ENCODE measurements at regions not wholly inside any gene's neighbourhood (a gene's known extent, or its start where the extent isn't known, plus 50 kb on each side); places are given as distances from the start of the nearest gene placed in this dataset.

DNA sequence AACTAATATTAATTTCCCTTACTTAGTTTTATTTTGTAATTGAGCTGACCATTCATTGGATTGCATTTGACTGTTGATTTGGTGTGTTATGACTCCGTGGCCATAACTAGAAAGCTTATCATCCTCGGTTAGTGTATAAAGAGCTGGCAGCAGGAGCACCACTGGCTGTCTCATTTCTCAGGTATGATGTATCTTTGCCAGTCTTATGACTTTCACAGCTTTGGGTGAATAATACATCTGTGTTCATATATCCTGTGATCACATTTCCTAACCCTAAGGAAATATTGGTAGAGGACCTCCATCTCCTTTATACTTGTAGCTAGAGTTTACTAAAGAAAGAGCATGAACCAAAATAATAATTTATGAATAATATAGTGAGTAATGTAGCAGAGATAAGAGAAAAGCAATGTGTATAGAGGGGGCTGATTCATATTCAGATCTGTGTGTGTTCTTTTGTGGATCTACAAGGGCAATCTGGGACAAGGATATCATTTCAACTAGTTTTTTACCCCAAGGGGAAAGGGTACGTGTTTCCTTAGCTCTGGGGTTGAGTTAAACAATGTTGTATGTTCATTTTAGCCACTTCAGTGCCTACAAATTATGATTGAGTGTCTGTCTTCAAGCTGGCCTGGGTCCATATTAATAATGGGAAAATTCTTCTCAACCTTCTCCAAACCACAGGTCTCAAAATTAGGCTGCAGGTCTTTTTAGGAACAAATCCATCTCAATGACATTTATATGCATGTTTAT lies 901.7 kb downstream of the NTRK3 start:
- Histone ChIP-seq H3K4me3 (no peak overlapping the region), H3K4me1 (peaks cover 5% of the 10 kb centered on the region; the same call in 1 of the 3 replicates), H3K4me2 (peak overlapping the region; percentile 21; the same call in 1 of the 3 replicates), H3K9me3 (no peaks in the 10 kb centered on the region), H3K27ac (0 out of 6 replicates have a peak overlapping the region, but pooled peaks of 1 of the 2 experiments have one; percentile 23)
- DNase-seq (ENCODE audit: low read depth in 1 of 2, low spot score in 1 of 2) (no peak), FAIRE-seq (peak; percentile 81), ATAC-seq (peak; percentile 70 to 72)
- ChIA-PET POLR2A (interaction anchor here (0.7 kb wide), 1 partner anchor 1731 kb away, joined by 7 read pairs; no protein-coding TSS in a partner anchor), CTCF (interaction anchor here (0.8 to 1.2 kb wide), 2 partner anchors 41 to 892 kb away, joined by 3 read pairs; no protein-coding TSS in a partner anchor)
- WGBS (ENCODE audit: missing lambda C conversion rate), result 1% methylated on average over 3 of the region's 3 CpGs
- peak; percentile 38; the same call in 1 of the 2 replicates for TF ChIP-seq JUNB (IDR thresholded peaks at IDR 0.05)
- TF ChIP-seq HEYL (CRISPR knock-in tag; IDR thresholded peaks at IDR 0.05), result no peak

DNA sequence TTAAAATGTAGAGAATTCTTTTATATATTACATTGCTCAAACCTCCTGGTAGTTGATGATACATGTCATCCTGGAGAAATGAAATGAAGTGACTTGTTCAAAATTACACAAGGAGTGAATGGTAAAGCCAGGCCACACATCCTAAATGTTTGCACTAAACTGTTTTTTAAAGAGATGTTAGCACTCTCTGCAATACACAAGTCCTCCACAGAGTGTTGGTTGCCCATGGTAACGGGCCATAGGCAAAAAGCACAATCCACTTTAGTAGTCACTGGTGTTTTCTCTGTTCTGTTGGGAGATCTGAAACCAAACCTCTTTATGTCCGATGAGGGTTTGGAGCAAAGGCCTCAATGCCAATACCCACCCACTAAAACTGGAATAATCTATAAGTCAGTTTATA lies 907.4 kb downstream of the NTRK3 start:
- FAIRE-seq, result no peak

GRCh38 chr15:87348746-87349145 lies 907.8 kb downstream of the NTRK3 start:
- Histone ChIP-seq H3K27ac (no peak overlapping the region), H3K4me1 (peaks cover 8% of the 10 kb centered on the region; the same call in 1 of the 3 replicates), H3K4me2 (0 out of 3 replicates have a peak overlapping the region, but pooled peaks have one; percentile 4), H3K9me3 (peaks cover 3% of the 10 kb centered on the region; the same call in 1 of the 3 replicates), H3K4me3 (no peak overlapping the region)
- ChIA-PET POLR2A (no interaction called here), CTCF (interaction anchor here (1.7 kb wide), 1 partner anchor 9 kb away, joined by 4 read pairs; no protein-coding TSS in a partner anchor)
- TF ChIP-seq ZSCAN20 (CRISPR knock-in tag; IDR thresholded peaks at IDR 0.05) (no peak), FOXS1 (CRISPR knock-in tag; IDR thresholded peaks at IDR 0.05) (0 out of 2 replicates have a peak, but pooled peaks have one; percentile 37)
- peak in 1 of 2 experiments; percentile 11 for DNase-seq (ENCODE audit: low read depth in 1 of 2, low spot score in 1 of 2)
- peak; percentile 54 for FAIRE-seq
- WGBS (ENCODE audit: missing lambda C conversion rate), result 4% methylated on average over 6 of the region's 6 CpGs
- peak; percentile 61 to 70; a peak in 3 of 6 replicates for ATAC-seq

More for the DNA sequence above, 907.4 kb downstream of the NTRK3 start:
- ChIA-PET CTCF (interaction anchor here (1.7 kb wide), 1 partner anchor 8 kb away, joined by 4 read pairs; no protein-coding TSS in a partner anchor), POLR2A (no interaction called here)
- WGBS (ENCODE audit: missing lambda C conversion rate), result 31% methylated on average over 2 of the region's 2 CpGs
- Histone ChIP-seq H3K4me1 (peaks cover 8% of the 10 kb centered on the region; the same call in 1 of the 3 replicates), H3K9me3 (peaks cover 3% of the 10 kb centered on the region; the same call in 1 of the 3 replicates), H3K4me2 (no peak overlapping the region), H3K27ac (no peak overlapping the region), H3K4me3 (no peak overlapping the region)
- DNase-seq (ENCODE audit: low read depth in 1 of 2, low spot score in 1 of 2), result peak in 1 of 2 experiments; percentile 7
- 0 out of 6 replicates have a peak, but pooled peaks have one; percentile 40 to 68 for ATAC-seq
- TF ChIP-seq FOSB (CRISPR knock-in tag; IDR thresholded peaks at IDR 0.05) (no peak), PHF8 (IDR thresholded peaks at IDR 0.05; ENCODE audit: borderline replicate concordance, low read depth) (no peak), EHF (CRISPR knock-in tag; IDR thresholded peaks at IDR 0.05) (no peak), SMC3 (IDR thresholded peaks at IDR 0.05) (no peak), E2F6 (IDR thresholded peaks at IDR 0.05; ENCODE audit: borderline replicate concordance, low read depth) (no peak), JUNB (IDR thresholded peaks at IDR 0.05) (no peak)
- TF ChIP-seq, protein P1, sequence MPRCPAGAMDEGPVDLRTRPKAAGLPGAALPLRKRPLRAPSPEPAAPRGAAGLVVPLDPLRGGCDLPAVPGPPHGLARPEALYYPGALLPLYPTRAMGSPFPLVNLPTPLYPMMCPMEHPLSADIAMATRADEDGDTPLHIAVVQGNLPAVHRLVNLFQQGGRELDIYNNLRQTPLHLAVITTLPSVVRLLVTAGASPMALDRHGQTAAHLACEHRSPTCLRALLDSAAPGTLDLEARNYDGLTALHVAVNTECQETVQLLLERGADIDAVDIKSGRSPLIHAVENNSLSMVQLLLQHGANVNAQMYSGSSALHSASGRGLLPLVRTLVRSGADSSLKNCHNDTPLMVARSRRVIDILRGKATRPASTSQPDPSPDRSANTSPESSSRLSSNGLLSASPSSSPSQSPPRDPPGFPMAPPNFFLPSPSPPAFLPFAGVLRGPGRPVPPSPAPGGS (IDR thresholded peaks at IDR 0.05), result no peak

DNA sequence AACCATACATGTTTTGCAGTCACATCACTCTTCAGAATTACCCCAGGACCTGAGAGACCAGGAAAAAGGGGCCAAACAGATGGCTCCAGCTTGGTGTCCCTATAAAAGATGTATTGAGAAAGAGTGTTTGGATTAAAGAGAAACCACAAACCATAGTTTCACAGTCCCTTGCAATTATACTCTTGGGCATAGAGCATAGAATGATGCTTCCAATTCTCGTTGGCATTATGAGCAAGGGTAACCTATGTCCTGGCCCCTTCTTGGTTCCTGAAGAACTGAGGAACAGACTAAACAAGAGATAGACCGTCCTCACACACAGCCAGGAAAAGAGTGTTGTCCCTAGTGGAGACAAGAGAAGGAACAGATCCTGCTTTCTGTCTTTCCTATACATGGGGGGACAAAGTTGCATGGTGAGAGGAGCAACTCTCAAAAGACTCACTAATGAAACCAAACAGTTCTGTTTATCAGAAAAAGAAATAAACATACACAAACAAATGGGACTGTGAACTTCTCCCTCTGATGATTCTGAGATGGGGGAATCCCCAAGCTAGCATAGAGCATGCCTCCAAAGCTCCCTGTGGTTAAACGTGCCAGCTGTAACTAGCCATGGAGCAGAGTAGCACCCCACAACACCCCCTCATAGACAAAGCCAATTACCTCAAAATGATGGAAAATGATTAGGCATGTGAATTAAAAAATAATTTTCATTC lies 908.6 kb downstream of the NTRK3 start:
- Histone ChIP-seq H3K4me3 (no peak overlapping the region), H3K4me1 (peaks cover 8% of the 10 kb centered on the region; the same call in 1 of the 3 replicates), H3K4me2 (no peak overlapping the region), H3K9me3 (peaks cover 3% of the 10 kb centered on the region; the same call in 1 of the 3 replicates), H3K27ac (no peak overlapping the region)
- no peak for TF ChIP-seq RAD21 (conservative IDR thresholded peaks at IDR 0.05 in 1 of 2, IDR thresholded peaks at IDR 0.05 in 1 of 2)
- WGBS (ENCODE audit: missing lambda C conversion rate), result 4% methylated on average over 3 of the region's 3 CpGs
- peak; percentile 43 for FAIRE-seq
- POLR2A ChIA-PET, result no interaction called here
- no peak for ATAC-seq
- CTCF ChIA-PET, result interaction anchor here (1.7 kb wide), 1 partner anchor 9 kb away, joined by 4 read pairs; no protein-coding TSS in a partner anchor
- no peak for DNase-seq (ENCODE audit: low read depth in 1 of 2, low spot score in 1 of 2)
